Right lobe of liver (tissue), 4 donors: ENCODE measurements at regions not wholly inside any gene's neighbourhood (a gene's known extent, or its start where the extent isn't known, plus 50 kb on each side); places are given as distances from the start of the nearest gene placed in this dataset.

Experiments
- CTCF ChIP-seq, 4 donors: fragments of 200-600 bp in 3 of 4; fragments of 450-650 bp in 1 of 4; IDR thresholded peaks; one replicate each; pipeline versions ENCODE4 v1.5.1 to v1.8.0; 2016 to 2022; ENCODE audit warnings: antibody characterized with exemption in 4 of 4, mild to moderate bottlenecking in 2 of 4
- POLR2A ChIP-seq: fragments of 450-650 bp; IDR thresholded peaks from one replicate; pipeline ENCODE4 v1.6.1; 2017; ENCODE audit warnings: antibody characterized with exemption, mild to moderate bottlenecking
- donor health status: DM: no; HTN: no; CAD: no.
- donor health status: DM: no; HTN: no; CAD: no.
- donor health status: DM: no; HTN: yes; CAD: no.

- TF ChIP-seq POLR2A: no peak
- TF ChIP-seq CTCF (IDR thresholded peaks at IDR 0.05): no peak
These were observed 252.1 kb downstream of the CD83 start for GRCh38 chr6:14369717-14370116.
